ENCODE measurements at regions not wholly inside any gene's neighbourhood (a gene's known extent, or its start where the extent isn't known, plus 50 kb on each side); places are given as distances from the start of the nearest gene placed in this dataset.
"Not testable (repeated sequence)": the region's sequence is repeated elsewhere in the genome, so short reads cannot be mapped to it uniquely, and the experiment has no call there.

- POLR2A ChIA-PET: no interaction called here
- CTCF ChIA-PET: interaction anchor here (0.9 to 2.2 kb wide), 2 partner anchors 14 to 28 kb away, joined by 3 to 7 read pairs; no protein-coding TSS in a partner anchor
These were observed 51.9 kb upstream of the SPDL1 start for GRCh38 chr5:169531631-169532030.

GRCh38 chr5:169527863-169528262 is 55.7 kb upstream of the SPDL1 start:
- no peak for DNase-seq (ENCODE audit: low read depth, low spot score)
- no peak for TF ChIP-seq CTCF (IDR thresholded peaks at IDR 0.05; ENCODE audit: insufficient read depth, low read length, missing control alignments)
- ChIA-PET POLR2A (no interaction called here), CTCF (no interaction called here)
- H3K4me3 ChIP-seq (ENCODE audit: low read depth, low read length): no peak overlapping the region

More at GRCh38 chr5:169531631-169532030, 51.9 kb upstream of the SPDL1 start:
- no peak overlapping the region for H3K4me3 ChIP-seq (ENCODE audit: low read depth, low read length)
- no peak for TF ChIP-seq CTCF (IDR thresholded peaks at IDR 0.05; ENCODE audit: insufficient read depth, low read length, missing control alignments)
- DNase-seq (ENCODE audit: low read depth, low spot score): no peak

- ChIA-PET POLR2A (no interaction called here), CTCF (no interaction called here)
- no peak for DNase-seq (ENCODE audit: low read depth, low spot score)
- H3K4me3 ChIP-seq (ENCODE audit: low read depth, low read length): no peak overlapping the region
- TF ChIP-seq CTCF (IDR thresholded peaks at IDR 0.05; ENCODE audit: insufficient read depth, low read length, missing control alignments): no peak
These were observed 56.5 kb upstream of the SPDL1 start for GRCh38 chr5:169527066-169527465.

- ChIA-PET POLR2A (no interaction called here), CTCF (no interaction called here)
- TF ChIP-seq CTCF (IDR thresholded peaks at IDR 0.05; ENCODE audit: insufficient read depth, low read length, missing control alignments): no peak
- DNase-seq (ENCODE audit: low read depth, low spot score): no peak
- no peak overlapping the region for H3K4me3 ChIP-seq (ENCODE audit: low read depth, low read length)
These were observed 60.7 kb upstream of the SPDL1 start for GRCh38 chr5:169522851-169523250.

- no peak for TF ChIP-seq CTCF (IDR thresholded peaks at IDR 0.05; ENCODE audit: insufficient read depth, low read length, missing control alignments)
- CTCF ChIA-PET: no interaction called here
- no peak overlapping the region for H3K4me3 ChIP-seq (ENCODE audit: low read depth, low read length)
- DNase-seq (ENCODE audit: low read depth, low spot score): no peak
- POLR2A ChIA-PET: no interaction called here
These were observed 62.1 kb upstream of the SPDL1 start for GRCh38 chr5:169521366-169521983.

- no peak for DNase-seq (ENCODE audit: low read depth, low spot score)
- no peak overlapping the region for H3K4me3 ChIP-seq (ENCODE audit: low read depth, low read length)
- no peak for TF ChIP-seq CTCF (IDR thresholded peaks at IDR 0.05; ENCODE audit: insufficient read depth, low read length, missing control alignments)
- POLR2A ChIA-PET: no interaction called here
- CTCF ChIA-PET: no interaction called here
These were observed 64.2 kb upstream of the SPDL1 start for GRCh38 chr5:169519358-169519757.

- DNase-seq (ENCODE audit: low read depth, low spot score); POLR2A ChIA-PET; H3K4me3 ChIP-seq (ENCODE audit: low read depth, low read length); CTCF ChIA-PET: not testable (repeated sequence)
These were observed 64.8 kb upstream of the SPDL1 start for GRCh38 chr5:169518779-169519178.

Data from AG04449 (cell line).